ENCODE measurements at regions not wholly inside any gene's neighbourhood (a gene's known extent, or its start where the extent isn't known, plus 50 kb on each side); places are given as distances from the start of the nearest gene placed in this dataset.

DNA sequence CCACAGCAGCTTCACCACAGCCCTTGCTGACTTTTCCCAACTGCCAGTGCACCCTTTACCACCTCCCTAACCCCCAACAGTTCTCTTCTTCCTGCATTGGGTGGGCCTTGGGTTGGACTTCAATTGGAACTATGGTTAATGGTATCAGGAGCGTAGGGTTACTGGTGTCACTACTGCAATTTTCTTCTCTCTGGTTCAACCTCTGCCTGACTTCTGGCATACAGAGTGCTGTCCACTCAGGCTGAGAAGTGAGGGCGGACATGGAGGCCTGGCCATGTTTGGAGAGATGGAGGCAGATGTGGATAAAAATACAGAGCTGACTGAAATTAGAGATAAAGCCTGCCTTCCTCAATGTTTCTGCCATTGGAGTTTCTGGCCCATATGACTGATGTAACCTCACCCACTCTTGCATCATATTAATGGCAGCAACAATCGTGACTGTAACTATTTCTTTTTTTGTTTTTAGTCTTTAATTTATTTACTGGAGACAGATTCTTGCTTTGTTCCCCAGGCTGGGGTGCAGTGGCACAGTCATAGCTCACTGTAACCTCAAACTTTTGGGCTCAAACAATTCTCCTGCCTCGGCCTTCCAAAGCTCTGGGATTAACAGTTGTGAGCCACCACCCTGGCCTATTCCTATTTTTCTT lies 87.8 kb downstream of the NAV1 start:
- TF ChIP-seq CTCF (IDR thresholded peaks at IDR 0.05) (no peak), POLR2A (IDR thresholded peaks at IDR 0.05) (no peak)
